ENCODE measurements at regions not wholly inside any gene's neighbourhood (a gene's known extent, or its start where the extent isn't known, plus 50 kb on each side); places are given as distances from the start of the nearest gene placed in this dataset.

DNA sequence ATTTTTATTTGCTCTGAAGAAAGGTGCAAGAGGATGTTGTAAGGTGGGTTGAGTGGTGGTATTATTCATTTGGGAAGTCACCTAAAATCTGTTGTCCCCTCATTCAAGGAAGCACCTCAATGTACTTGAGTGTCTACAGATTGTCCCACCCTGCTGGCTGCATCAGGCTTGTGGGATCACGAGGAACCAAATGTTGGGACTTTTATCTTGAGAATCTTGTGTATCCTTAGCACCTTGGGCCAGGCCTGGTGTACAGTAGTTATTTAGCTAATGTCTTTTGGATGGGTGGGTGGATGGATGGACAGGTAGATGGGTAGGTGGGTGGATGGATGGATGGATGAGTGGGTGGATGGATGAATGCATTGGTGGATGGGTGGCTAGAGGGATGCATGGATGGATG is 519.3 kb downstream of the BCL11B start:
- POLR2A ChIA-PET = no interaction called here

More for the DNA sequence above, 519.3 kb downstream of the BCL11B start:
- 0% methylated on average over 1 of the region's 1 CpG for WGBS (ENCODE audit: low lambda C conversion rate)
- Histone ChIP-seq H4K20me1 (ENCODE audit: insufficient read depth) (no peaks in the 10 kb centered on the region), H3K9me3 (no peaks in the 10 kb centered on the region), H3K9ac (no peak overlapping the region), H3K9me2 (no peaks in the 10 kb centered on the region), H3K27me3 (ENCODE audit: insufficient read depth) (no peaks in the 10 kb centered on the region), H3K4me2 (no peak overlapping the region), H3K27ac (ENCODE audit: low read depth in 2 of 2, low read length in 1 of 2) (no peak overlapping the region), H3K4me3 (ENCODE audit: low read depth in 2 of 2, low read length in 1 of 2) (no peak overlapping the region), H2AFZ (ENCODE audit: low read depth) (no peak overlapping the region), H3K4me1 (ENCODE audit: control insufficient read depth in 1 of 2, insufficient read depth in 2 of 2, low read depth in 1 of 2, low read length in 1 of 2) (no peaks in the 10 kb centered on the region), H3F3A (replicated peaks; ENCODE audit: insufficient read depth) (no peaks in the 10 kb centered on the region), H3K36me3 (replicated peaks in 1 of 2; ENCODE audit: control insufficient read depth in 1 of 2, insufficient read depth in 2 of 2, low read length in 1 of 2) (no peaks in the 10 kb centered on the region), H3K79me2 (ENCODE audit: insufficient read depth) (no peaks in the 10 kb centered on the region)
- CTCF ChIA-PET = no interaction called here
- TF ChIP-seq, protein P1, sequence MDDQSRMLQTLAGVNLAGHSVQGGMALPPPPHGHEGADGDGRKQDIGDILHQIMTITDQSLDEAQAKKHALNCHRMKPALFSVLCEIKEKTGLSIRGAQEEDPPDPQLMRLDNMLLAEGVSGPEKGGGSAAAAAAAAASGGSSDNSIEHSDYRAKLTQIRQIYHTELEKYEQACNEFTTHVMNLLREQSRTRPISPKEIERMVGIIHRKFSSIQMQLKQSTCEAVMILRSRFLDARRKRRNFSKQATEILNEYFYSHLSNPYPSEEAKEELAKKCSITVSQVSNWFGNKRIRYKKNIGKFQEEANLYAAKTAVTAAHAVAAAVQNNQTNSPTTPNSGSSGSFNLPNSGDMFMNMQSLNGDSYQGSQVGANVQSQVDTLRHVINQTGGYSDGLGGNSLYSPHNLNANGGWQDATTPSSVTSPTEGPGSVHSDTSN (IDR thresholded peaks at IDR 0.05) = no peak
- TF ChIP-seq, protein P2, sequence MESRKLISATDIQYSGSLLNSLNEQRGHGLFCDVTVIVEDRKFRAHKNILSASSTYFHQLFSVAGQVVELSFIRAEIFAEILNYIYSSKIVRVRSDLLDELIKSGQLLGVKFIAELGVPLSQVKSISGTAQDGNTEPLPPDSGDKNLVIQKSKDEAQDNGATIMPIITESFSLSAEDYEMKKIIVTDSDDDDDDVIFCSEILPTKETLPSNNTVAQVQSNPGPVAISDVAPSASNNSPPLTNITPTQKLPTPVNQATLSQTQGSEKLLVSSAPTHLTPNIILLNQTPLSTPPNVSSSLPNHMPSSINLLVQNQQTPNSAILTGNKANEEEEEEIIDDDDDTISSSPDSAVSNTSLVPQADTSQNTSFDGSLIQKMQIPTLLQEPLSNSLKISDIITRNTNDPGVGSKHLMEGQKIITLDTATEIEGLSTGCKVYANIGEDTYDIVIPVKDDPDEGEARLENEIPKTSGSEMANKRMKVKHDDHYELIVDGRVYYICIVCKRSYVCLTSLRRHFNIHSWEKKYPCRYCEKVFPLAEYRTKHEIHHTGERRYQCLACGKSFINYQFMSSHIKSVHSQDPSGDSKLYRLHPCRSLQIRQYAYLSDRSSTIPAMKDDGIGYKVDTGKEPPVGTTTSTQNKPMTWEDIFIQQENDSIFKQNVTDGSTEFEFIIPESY (IDR thresholded peaks at IDR 0.05; ENCODE audit: borderline replicate concordance, low read depth) = no peak
- TF ChIP-seq TCF12 (IDR thresholded peaks at IDR 0.05) (no peak), CHD2 (IDR thresholded peaks at IDR 0.05; ENCODE audit: low read length, partially characterized antibody) (no peak), TAF1 (IDR thresholded peaks at IDR 0.05; ENCODE audit: borderline replicate concordance, low read depth, low read length) (no peak), GABPA (IDR thresholded peaks at IDR 0.05; ENCODE audit: low read depth) (no peak), FOSL2 (IDR thresholded peaks at IDR 0.05; ENCODE audit: borderline replicate concordance, low read depth) (no peak), RXRA (IDR thresholded peaks at IDR 0.05; ENCODE audit: borderline replicate concordance, low read depth) (no peak), MXI1 (IDR thresholded peaks at IDR 0.05; ENCODE audit: low read depth, low read length) (no peak), SIN3A (IDR thresholded peaks at IDR 0.05; ENCODE audit: borderline replicate concordance, low read depth, low read length) (no peak), MEF2A (IDR thresholded peaks at IDR 0.05; ENCODE audit: borderline replicate concordance, low read depth) (no peak), GATA2 (CRISPR knock-in tag; IDR thresholded peaks at IDR 0.05) (no peak), JUND (IDR thresholded peaks at IDR 0.05) (no peak), RFX5 (IDR thresholded peaks at IDR 0.05; ENCODE audit: low read length) (no peak), SMC3 (IDR thresholded peaks at IDR 0.05; ENCODE audit: low read depth, low read length) (no peak), FOXJ3 (CRISPR knock-in tag; IDR thresholded peaks at IDR 0.05) (no peak)
- TF ChIP-seq, protein P3, sequence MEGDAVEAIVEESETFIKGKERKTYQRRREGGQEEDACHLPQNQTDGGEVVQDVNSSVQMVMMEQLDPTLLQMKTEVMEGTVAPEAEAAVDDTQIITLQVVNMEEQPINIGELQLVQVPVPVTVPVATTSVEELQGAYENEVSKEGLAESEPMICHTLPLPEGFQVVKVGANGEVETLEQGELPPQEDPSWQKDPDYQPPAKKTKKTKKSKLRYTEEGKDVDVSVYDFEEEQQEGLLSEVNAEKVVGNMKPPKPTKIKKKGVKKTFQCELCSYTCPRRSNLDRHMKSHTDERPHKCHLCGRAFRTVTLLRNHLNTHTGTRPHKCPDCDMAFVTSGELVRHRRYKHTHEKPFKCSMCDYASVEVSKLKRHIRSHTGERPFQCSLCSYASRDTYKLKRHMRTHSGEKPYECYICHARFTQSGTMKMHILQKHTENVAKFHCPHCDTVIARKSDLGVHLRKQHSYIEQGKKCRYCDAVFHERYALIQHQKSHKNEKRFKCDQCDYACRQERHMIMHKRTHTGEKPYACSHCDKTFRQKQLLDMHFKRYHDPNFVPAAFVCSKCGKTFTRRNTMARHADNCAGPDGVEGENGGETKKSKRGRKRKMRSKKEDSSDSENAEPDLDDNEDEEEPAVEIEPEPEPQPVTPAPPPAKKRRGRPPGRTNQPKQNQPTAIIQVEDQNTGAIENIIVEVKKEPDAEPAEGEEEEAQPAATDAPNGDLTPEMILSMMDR (IDR thresholded peaks at IDR 0.05) = no peak
- TF ChIP-seq, protein P4, sequence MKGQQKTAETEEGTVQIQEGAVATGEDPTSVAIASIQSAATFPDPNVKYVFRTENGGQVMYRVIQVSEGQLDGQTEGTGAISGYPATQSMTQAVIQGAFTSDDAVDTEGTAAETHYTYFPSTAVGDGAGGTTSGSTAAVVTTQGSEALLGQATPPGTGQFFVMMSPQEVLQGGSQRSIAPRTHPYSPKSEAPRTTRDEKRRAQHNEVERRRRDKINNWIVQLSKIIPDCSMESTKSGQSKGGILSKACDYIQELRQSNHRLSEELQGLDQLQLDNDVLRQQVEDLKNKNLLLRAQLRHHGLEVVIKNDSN (IDR thresholded peaks at IDR 0.05; ENCODE audit: borderline replicate concordance, low read depth) = no peak
- no peak for DNase-seq

Data from SK-N-SH (cell line).